COLO668 (cell line): ENCODE measurements at regions not wholly inside any gene's neighbourhood (a gene's known extent, or its start where the extent isn't known, plus 50 kb on each side); places are given as distances from the start of the nearest gene placed in this dataset.
"Not testable (repeated sequence)": the region's sequence is repeated elsewhere in the genome, so short reads cannot be mapped to it uniquely, and the experiment has no call there.

Experiments
- DNase-seq: peaks from one replicate; lab custom pipeline; 2025; ENCODE audit not compliant: unreplicated experiment; lab: John Stamatoyannopoulos, UW

- no peak for DNase-seq
These were observed 199.1 kb upstream of the KRR1 start for GRCh38 chr12:75710361-75711069.

- DNase-seq = no peak
These were observed 198.1 kb upstream of the KRR1 start for GRCh38 chr12:75709503-75709902.

- no peak for DNase-seq
These were observed 197.4 kb upstream of the KRR1 start for GRCh38 chr12:75708802-75709201.

DNA sequence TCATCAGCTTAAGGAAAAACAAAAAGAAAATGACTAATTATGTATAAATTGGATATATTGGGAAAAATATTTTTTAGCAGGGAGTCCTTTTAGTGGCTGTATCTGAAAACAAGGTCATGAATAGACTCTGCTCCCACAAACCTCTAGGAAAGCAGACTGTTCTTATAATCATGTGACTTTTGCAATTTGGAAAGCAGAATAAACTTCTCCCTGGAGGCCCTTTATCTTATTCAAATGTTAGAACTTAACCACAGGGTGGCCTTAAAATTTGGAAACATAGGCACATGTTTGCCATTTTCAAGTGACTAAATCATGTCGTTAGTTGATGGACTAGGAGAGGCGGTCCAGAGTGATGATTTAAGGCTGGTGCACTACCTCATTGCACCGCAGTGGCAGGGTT, 196.6 kb upstream of the KRR1 start:
- DNase-seq = no peak

DNA sequence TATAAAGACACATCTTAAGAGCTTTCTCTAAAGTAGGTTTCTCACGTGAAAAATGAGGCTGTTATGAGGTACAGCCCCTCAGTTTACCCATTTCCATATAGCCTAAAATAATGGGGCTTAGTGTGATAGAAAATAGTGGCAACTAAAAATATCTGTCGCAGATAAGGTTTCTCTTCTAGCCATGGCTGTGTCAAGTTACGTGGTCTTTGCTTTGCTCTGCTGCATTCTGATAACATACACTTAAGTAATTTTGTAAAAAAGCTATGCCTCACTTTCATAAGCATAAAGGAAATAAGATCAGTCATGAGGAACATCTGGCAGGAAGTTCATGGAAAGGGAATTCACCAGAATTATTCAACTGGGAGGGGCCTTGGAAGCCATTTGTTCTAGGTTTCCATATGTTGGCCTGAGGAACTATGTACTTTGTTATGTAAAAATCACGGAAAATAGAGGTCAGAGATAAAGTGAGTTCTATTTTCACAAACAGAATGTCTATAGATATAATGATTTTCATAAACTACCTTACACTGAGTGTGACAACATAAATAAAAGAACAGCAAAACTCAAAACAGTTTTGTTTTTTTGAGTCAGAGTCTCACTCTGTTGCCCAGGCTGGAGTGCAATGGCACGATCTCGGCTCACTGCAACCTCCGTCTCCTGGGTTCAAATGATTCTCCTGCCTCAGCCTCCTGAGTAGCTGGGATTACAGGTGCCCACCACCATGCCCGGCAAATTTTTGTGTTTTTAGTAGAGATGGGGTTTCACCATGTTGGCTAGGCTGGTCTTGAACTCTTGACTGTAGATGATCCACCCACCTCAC, 195.6 kb upstream of the KRR1 start:
- DNase-seq = no peak

DNA sequence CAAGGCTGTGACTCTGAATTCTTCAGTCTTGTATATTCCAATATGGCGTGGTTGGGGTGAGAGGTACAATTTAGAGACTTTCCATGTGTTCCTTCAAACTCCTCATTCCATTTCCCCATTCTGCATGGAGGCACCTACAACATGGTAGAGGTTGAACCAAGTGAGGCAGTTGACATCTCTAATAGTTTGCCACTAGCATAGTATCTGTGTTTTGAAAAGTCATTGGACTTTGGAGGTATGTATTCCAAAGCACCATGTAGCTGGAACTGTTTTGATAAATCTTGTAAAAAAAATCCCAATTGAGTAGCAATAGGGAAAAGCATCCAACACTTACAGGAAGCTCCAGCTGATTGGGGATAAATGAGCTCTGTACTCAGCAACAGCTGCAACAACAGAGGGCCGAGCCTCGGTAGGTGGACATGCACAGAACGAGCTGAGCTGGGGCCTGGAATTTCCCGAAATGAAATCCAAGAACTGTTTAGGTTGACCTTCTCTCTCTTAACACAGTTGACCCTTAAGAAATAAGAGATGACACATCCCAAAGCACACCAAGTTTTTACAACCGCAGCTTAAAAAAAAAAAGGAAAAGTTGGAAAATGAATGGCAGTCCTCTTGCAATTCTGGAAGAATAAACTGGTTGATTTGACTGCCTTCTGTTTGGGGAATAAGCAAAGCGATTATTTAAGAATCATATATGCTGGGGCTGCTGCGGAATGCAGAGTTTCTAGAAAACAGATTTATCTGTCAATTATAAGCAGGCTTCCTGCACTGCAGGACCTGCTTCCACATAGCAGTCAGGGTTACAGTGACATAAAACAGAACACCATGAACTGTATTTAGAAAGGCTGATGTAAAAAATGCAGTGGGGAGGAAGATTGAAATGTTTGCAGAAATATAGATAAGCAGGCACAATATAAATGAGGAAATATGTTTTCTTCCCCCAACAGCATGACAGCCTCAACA, 194.6 kb upstream of the KRR1 start:
- DNase-seq = peak; percentile 71

- peak; percentile 25 for DNase-seq
These were observed 193.3 kb upstream of the KRR1 start for GRCh38 chr12:75704664-75705063.

DNA sequence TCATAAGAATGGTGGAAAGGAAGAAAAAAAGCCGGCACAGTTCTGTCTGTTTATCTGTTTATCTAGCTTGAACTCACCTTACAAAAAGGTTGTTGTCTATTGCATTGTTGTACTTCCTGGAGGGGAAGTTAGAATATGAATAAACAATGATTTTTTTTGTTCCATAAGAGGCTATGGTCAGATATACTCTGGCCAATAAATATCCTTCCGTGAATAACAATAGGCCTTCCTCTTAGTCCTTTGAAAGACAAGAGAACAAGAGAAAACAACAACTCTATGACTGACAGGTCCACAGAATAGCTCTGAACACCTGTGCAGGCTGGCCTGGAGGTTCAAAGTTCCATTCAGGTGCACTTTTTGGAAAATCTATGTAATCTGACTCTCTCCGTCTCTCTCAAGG, 192.8 kb upstream of the KRR1 start:
- DNase-seq = peak; percentile 22

- no peak for DNase-seq
These were observed 191.7 kb upstream of the KRR1 start for GRCh38 chr12:75703131-75703530.

GRCh38 chr12:75702477-75703093, 191.2 kb upstream of the KRR1 start:
- DNase-seq = no peak

GRCh38 chr12:75701859-75702258, 190.4 kb upstream of the KRR1 start:
- no peak for DNase-seq

DNA sequence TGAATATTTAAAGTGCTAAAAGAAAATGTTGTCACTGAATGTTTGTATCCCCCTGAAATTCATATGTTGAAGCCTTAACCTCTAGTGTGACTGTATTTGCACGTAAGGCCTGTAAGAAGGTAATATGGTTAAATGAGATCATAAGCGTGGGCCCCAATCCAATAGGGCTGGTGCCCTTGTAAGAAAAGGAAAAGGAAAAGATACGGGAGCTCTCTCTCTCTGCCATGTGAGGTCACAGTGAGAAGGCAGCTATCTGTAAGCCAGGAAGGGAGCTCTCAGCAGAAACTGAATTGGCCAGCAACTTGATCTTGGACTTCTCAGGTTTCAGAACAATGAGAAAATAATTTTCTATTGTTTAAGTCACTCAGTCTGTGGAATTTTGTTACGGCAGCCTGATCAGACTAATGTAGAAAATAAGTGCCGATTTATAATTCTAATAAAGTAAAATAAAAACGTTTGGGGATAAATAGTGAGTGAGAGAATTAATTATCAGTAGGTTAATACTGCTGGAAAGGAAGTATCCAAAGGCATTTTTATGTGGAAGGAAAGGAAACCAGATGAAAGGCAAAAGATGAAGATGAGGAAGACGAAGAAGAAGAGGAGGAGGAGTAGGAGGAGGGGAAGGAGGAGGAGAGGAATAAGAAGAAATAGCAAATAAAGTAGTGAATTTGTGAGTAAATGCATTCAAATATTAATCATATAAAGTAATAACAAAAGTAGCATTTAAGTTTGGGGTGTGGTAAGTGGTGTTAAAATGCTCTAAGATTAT, 188.5 kb upstream of the KRR1 start:
- no peak for DNase-seq

DNA sequence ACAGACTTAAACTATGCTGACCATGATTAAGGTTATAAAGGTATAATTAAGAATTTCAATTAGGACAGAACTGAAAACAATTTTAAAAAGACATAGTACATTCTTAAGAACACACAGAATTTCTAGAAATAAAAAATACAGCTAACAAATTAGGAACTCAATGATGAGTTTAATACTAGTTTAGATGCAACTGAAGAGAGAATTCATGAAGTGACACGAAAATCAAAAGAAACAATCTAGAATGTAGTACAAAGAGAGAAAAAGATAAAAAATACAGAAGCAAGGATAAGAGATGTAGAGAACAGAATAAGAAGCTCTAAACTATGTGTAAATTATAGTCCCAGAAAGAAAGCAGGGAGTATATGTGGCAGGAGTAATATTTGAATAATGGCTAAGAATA, 187.8 kb upstream of the KRR1 start:
- no peak for DNase-seq

DNA sequence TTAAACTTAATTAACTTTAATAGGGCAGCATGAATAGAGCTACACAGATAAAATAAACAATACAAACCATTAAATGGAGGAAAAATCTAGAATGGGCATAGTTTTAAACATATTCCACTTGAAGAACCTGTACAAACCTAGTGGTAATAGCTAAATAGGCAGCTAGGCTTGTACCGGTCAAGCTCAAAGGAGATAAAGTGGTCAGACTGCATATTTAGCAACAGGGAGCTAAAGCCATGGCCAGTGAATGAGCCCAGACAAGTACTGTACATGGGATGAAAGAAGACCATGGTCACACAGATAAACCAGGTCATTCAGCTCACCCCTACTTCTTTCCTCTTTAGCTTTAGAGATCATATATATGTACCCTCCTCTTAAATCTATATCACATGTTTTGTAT, 186.6 kb upstream of the KRR1 start:
- no peak for DNase-seq

DNA sequence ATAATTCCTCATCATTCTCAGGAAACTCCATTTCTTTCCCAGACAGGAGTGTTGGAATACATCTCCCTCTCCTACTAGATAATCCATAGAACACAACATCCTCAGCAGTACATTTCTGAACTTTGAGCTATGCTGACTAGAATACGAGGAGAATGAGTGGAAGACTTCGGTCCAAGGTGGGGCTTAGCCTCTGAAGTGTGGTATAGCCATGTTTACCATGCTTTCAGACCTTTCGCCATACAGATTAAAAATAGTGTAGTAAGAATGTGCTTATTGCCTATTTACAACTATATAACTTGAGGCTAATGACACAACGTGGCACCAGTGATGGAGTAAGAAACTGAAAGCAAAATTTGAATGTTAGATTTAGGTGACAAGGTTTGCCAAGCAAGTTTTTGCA, 184.5 kb upstream of the KRR1 start:
- no peak for DNase-seq

DNA sequence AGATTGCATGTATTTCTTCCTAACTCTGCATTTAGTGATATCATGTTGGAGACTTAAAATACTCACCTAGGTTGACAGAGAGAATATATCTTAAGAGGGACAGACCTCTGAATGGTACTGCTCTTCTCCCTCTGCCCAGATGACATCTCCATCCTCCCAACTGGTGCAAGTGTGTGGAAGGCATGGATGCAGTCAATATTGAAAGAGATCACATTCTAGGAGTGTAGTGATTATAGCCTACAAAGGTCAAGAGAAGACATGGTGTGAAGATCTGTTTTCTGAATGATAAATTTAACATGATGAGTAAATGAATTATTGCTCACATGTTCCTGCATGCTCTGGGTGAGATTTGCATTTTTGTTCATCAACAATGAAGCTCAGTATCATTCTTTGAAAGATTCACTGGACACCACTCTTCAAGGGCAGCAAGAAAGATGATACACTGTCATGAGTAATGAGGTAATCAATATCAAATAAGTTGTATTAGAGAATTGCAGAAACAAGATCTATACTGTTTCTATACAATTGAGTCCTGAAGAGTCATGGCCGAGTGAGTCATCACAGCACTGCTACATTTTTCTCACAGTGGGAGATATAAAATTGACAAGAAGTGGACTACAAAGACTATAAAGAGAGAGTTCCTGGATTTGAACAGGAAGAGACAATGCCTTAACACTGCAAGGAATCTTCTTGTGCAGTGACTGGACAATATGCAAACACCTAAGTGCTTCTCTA, 183.3 kb upstream of the KRR1 start:
- no peak for DNase-seq

GRCh38 chr12:75692876-75693275, 181.5 kb upstream of the KRR1 start:
- no peak for DNase-seq

DNA sequence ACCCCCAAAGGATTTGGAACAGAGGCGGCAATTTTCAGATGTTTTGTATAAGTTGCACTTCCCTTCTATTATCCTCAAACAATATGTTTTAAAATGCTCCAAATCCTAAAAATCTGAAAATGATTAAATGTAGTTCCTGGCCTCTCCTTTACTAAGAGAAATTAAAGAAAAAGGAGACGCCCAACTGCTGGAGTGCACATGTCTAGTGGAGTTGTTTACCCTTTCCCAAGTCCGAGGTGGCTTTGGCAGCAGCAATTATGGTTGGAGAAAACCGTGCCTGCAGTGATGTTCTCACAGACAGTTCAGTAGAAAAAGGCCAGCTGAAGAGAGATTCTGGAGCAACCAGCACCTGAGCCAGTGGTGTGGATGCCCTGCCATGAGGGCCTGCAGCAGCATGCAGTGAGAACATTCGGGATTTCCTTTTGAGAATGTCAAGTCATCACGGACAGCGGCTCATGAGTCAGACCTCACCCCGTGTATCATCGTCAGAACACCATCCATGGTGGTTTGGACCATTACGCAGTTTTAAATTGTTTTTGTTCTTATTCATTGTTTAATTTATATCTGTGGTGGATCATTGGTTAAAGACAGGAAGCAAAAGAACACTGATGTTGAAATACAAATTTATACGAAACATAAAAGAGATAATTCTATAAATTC, 179.0 kb upstream of the KRR1 start:
- no peak for DNase-seq

GRCh38 chr12:75686233-75686632, 174.8 kb upstream of the KRR1 start:
- DNase-seq = not testable (repeated sequence)
